ENCODE measurements at regions not wholly inside any gene's neighbourhood (a gene's known extent, or its start where the extent isn't known, plus 50 kb on each side); places are given as distances from the start of the nearest gene placed in this dataset.

GRCh38 chr7:96388166-96388565, 66.3 kb upstream of the SLC25A13 start:
- TF ChIP-seq, protein P1, sequence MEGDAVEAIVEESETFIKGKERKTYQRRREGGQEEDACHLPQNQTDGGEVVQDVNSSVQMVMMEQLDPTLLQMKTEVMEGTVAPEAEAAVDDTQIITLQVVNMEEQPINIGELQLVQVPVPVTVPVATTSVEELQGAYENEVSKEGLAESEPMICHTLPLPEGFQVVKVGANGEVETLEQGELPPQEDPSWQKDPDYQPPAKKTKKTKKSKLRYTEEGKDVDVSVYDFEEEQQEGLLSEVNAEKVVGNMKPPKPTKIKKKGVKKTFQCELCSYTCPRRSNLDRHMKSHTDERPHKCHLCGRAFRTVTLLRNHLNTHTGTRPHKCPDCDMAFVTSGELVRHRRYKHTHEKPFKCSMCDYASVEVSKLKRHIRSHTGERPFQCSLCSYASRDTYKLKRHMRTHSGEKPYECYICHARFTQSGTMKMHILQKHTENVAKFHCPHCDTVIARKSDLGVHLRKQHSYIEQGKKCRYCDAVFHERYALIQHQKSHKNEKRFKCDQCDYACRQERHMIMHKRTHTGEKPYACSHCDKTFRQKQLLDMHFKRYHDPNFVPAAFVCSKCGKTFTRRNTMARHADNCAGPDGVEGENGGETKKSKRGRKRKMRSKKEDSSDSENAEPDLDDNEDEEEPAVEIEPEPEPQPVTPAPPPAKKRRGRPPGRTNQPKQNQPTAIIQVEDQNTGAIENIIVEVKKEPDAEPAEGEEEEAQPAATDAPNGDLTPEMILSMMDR (IDR thresholded peaks at IDR 0.05) = no peak
- TF ChIP-seq POLR2A (IDR thresholded peaks at IDR 0.05) = no peak
